ENCODE measurements at regions not wholly inside any gene's neighbourhood (a gene's known extent, or its start where the extent isn't known, plus 50 kb on each side); places are given as distances from the start of the nearest gene placed in this dataset.

GRCh38 chr13:62206165-62206564 lies 790.5 kb upstream of the PCDH20 start:
- Histone ChIP-seq H2BK120ac (ENCODE audit: low read depth, low read length, poor library complexity, severe bottlenecking) (no peak overlapping the region), H3K4ac (ENCODE audit: low read depth, low read length) (no peak overlapping the region), H3K79me1 (ENCODE audit: insufficient read depth, low read depth, low read length, poor library complexity, severe bottlenecking) (no peaks in the 10 kb centered on the region), H3T11ph (ENCODE audit: low read length) (no peak overlapping the region), H4K20me1 (ENCODE audit: control insufficient read depth, insufficient read depth, insufficient read length) (no peaks in the 10 kb centered on the region), H3K18ac (ENCODE audit: insufficient read length, low read depth, low read length) (no peak overlapping the region), H3K27ac (ENCODE audit: insufficient read length, low read depth, low read length) (no peak overlapping the region), H2BK12ac (ENCODE audit: insufficient read length, low read depth, low read length) (no peak overlapping the region), H3K23ac (ENCODE audit: insufficient read length, low read depth, low read length) (no peak overlapping the region), H4K91ac (ENCODE audit: insufficient read length, low read depth, low read length) (no peak overlapping the region), H3K4me1 (ENCODE audit: insufficient read depth, low read length) (no peaks in the 10 kb centered on the region), H3K14ac (ENCODE audit: insufficient read depth, low read length) (no peak overlapping the region), H3K4me2 (ENCODE audit: insufficient read depth, insufficient read length, low read length) (no peak overlapping the region), H3K23me2 (ENCODE audit: insufficient read length, low read depth, low read length, poor library complexity, severe bottlenecking) (no peaks in the 10 kb centered on the region), H2AFZ (ENCODE audit: low read length) (no peak overlapping the region), H4K8ac (replicated peaks; ENCODE audit: insufficient read length, low read depth, low read length) (no peak overlapping the region), H3K56ac (ENCODE audit: insufficient read length, low read depth, low read length) (no peak overlapping the region), H2BK15ac (ENCODE audit: low read depth, low read length) (no peak overlapping the region), H2AK5ac (ENCODE audit: insufficient read length, low read length) (no peak overlapping the region), H3K9me3 (ENCODE audit: control insufficient read depth, low read depth, low read length) (no peaks in the 10 kb centered on the region), H2BK20ac (ENCODE audit: low read depth, low read length, poor library complexity, severe bottlenecking) (no peak overlapping the region), H3K27me3 (ENCODE audit: insufficient read depth, low read length) (no peaks in the 10 kb centered on the region), H3K79me2 (ENCODE audit: insufficient read depth, low read length) (no peaks in the 10 kb centered on the region), H3K9ac (ENCODE audit: extremely low read depth, insufficient read length, low read length) (no peak overlapping the region), H4K5ac (ENCODE audit: insufficient read length, low read depth, low read length) (no peak overlapping the region), H2BK5ac (ENCODE audit: insufficient read length, low read length) (no peak overlapping the region)
- DNase-seq = no peak
- Mint-ChIP-seq H3K9me3 (peaks cover 9 to 10% of the 10 kb centered on the region in 2 experiments; a peak in 4 of 5 replicates), H3K27ac (no peak overlapping the region), H3K4me1 (peaks cover 2 to 8% of the 10 kb centered on the region in 2 experiments; a peak in 3 of 4 replicates), H3K27me3 (ENCODE audit: low read depth) (no peaks in the 10 kb centered on the region), H3K4me3 (no peak overlapping the region), H3K36me3 (ENCODE audit: insufficient read depth in 1 of 3, low read depth in 3 of 3) (peaks cover 3 to 8% (median 7%) of the 10 kb centered on the region in 3 experiments; a peak in 6 of 7 replicates)
- TF ChIP-seq, protein P1, sequence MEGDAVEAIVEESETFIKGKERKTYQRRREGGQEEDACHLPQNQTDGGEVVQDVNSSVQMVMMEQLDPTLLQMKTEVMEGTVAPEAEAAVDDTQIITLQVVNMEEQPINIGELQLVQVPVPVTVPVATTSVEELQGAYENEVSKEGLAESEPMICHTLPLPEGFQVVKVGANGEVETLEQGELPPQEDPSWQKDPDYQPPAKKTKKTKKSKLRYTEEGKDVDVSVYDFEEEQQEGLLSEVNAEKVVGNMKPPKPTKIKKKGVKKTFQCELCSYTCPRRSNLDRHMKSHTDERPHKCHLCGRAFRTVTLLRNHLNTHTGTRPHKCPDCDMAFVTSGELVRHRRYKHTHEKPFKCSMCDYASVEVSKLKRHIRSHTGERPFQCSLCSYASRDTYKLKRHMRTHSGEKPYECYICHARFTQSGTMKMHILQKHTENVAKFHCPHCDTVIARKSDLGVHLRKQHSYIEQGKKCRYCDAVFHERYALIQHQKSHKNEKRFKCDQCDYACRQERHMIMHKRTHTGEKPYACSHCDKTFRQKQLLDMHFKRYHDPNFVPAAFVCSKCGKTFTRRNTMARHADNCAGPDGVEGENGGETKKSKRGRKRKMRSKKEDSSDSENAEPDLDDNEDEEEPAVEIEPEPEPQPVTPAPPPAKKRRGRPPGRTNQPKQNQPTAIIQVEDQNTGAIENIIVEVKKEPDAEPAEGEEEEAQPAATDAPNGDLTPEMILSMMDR (conservative IDR thresholded peaks at IDR 0.05) = no peak
